ENCODE measurements at regions not wholly inside any gene's neighbourhood (a gene's known extent, or its start where the extent isn't known, plus 50 kb on each side); places are given as distances from the start of the nearest gene placed in this dataset.
"Not testable (repeated sequence)": the region's sequence is repeated elsewhere in the genome, so short reads cannot be mapped to it uniquely, and the experiment has no call there.

GRCh38 chr14:44609201-44609600 is 102.1 kb upstream of the FSCB start:
- Histone ChIP-seq H3K79me2 (ENCODE audit: control insufficient read depth, low read length) (no peaks in the 10 kb centered on the region), H3F3A (ENCODE audit: control insufficient read depth, insufficient read depth) (no peaks in the 10 kb centered on the region), H3K27me3 (ENCODE audit: control insufficient read depth, low read length) (no peaks in the 10 kb centered on the region), H3K9me3 (ENCODE audit: control insufficient read depth, insufficient read depth, low read length) (no peaks in the 10 kb centered on the region), H3K4me3 (ENCODE audit: low read length) (no peak overlapping the region), H3K36me3 (ENCODE audit: control insufficient read depth, low read length) (no peaks in the 10 kb centered on the region), H3K4me1 (ENCODE audit: control insufficient read depth, low read length) (no peaks in the 10 kb centered on the region), H3K9me2 (replicated peaks; ENCODE audit: control insufficient read depth, low read length) (no peaks in the 10 kb centered on the region), H4K20me1 (ENCODE audit: control insufficient read depth, insufficient read depth, low read depth, low read length) (no peaks in the 10 kb centered on the region), H3K4me2 (ENCODE audit: low read length) (no peak overlapping the region), H3K27ac (ENCODE audit: low read depth, low read length) (no peak overlapping the region)
- no peak for TF ChIP-seq CTCF (IDR thresholded peaks at IDR 0.05; ENCODE audit: low read depth, low read length, poor library complexity, severe bottlenecking)
- no peak for TF ChIP-seq EZH2phosphoT487 (IDR thresholded peaks at IDR 0.05; ENCODE audit: borderline replicate concordance, low read length)

- Histone ChIP-seq H3K4me1 (ENCODE audit: control insufficient read depth, low read length) (no peaks in the 10 kb centered on the region), H4K20me1 (ENCODE audit: control insufficient read depth, insufficient read depth, low read depth, low read length) (no peaks in the 10 kb centered on the region), H3K36me3 (ENCODE audit: control insufficient read depth, low read length) (no peaks in the 10 kb centered on the region), H3K79me2 (ENCODE audit: control insufficient read depth, low read length) (no peaks in the 10 kb centered on the region), H3K27me3 (ENCODE audit: control insufficient read depth, low read length) (no peaks in the 10 kb centered on the region), H3K27ac (ENCODE audit: low read depth, low read length) (no peak overlapping the region), H3K4me3 (ENCODE audit: low read length) (no peak overlapping the region), H3F3A (ENCODE audit: control insufficient read depth, insufficient read depth) (no peaks in the 10 kb centered on the region), H3K9me3 (ENCODE audit: control insufficient read depth, insufficient read depth, low read length) (no peaks in the 10 kb centered on the region), H3K4me2 (ENCODE audit: low read length) (no peak overlapping the region), H3K9me2 (replicated peaks; ENCODE audit: control insufficient read depth, low read length) (no peaks in the 10 kb centered on the region)
- TF ChIP-seq EZH2phosphoT487 (IDR thresholded peaks at IDR 0.05; ENCODE audit: borderline replicate concordance, low read length) (no peak), CTCF (IDR thresholded peaks at IDR 0.05; ENCODE audit: low read depth, low read length, poor library complexity, severe bottlenecking) (no peak)
Measured at GRCh38 chr14:44607701-44608100, 100.6 kb upstream of the FSCB start.

DNA sequence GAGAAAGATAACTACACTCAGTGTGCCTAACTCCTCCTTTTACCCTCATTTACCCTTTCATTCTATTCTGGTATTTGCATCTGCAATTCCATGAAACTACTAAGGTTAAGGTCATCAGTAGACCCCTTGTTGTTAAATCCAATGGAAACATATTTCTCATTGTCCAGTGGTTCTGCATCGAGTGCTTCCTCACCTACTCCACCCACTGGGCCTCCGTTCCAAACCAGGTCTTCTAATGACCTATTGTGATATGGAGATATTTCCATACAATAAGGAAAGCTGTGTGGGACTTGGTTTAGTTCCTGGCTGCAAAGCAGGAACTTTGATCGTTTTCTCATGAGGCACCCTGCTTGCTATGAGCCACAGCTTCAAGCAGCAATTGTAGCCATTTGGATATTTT is 99.5 kb upstream of the FSCB start:
- Histone ChIP-seq H3K4me2 (ENCODE audit: low read length) (no peak overlapping the region), H3K27me3 (ENCODE audit: control insufficient read depth, low read length) (no peaks in the 10 kb centered on the region), H3K27ac (ENCODE audit: low read depth, low read length) (no peak overlapping the region), H3K9me3 (ENCODE audit: control insufficient read depth, insufficient read depth, low read length) (no peaks in the 10 kb centered on the region), H3K79me2 (ENCODE audit: control insufficient read depth, low read length) (no peaks in the 10 kb centered on the region), H3K9me2 (replicated peaks; ENCODE audit: control insufficient read depth, low read length) (no peaks in the 10 kb centered on the region), H4K20me1 (ENCODE audit: control insufficient read depth, insufficient read depth, low read depth, low read length) (no peaks in the 10 kb centered on the region), H3K4me1 (ENCODE audit: control insufficient read depth, low read length) (no peaks in the 10 kb centered on the region), H3F3A (ENCODE audit: control insufficient read depth, insufficient read depth) (no peaks in the 10 kb centered on the region), H3K36me3 (ENCODE audit: control insufficient read depth, low read length) (no peaks in the 10 kb centered on the region), H3K4me3 (ENCODE audit: low read length) (no peak overlapping the region)
- TF ChIP-seq CTCF (IDR thresholded peaks at IDR 0.05; ENCODE audit: low read depth, low read length, poor library complexity, severe bottlenecking): no peak
- TF ChIP-seq EZH2phosphoT487 (IDR thresholded peaks at IDR 0.05; ENCODE audit: borderline replicate concordance, low read length): no peak

DNA sequence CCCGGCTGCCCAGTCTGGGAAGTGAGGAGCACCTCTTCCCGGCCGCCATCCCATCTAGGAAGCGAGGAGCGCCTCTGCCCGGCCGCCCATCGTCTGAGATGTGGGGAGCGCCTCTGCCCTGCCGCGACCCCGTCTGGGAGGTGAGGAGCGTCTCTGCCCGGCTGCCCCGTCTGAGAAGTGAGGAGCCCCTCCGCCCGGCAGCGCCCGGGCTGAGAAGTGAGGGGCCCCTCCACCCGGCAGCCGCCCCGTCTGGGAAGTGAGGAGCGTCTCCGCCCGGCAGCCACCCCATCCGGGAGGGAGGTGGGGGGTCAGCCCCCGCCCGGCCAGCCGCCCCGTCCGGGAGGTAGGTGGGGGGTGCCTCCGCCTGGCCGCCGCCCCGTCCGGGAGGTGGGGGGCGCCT is 94.2 kb upstream of the FSCB start:
- H3K27ac ChIP-seq (ENCODE audit: low read depth, low read length); H3K79me2 ChIP-seq (ENCODE audit: control insufficient read depth, low read length); H3F3A ChIP-seq (ENCODE audit: control insufficient read depth, insufficient read depth); H3K27me3 ChIP-seq (ENCODE audit: control insufficient read depth, low read length); H3K9me3 ChIP-seq (ENCODE audit: control insufficient read depth, insufficient read depth, low read length); H4K20me1 ChIP-seq (ENCODE audit: control insufficient read depth, insufficient read depth, low read depth, low read length); H3K4me2 ChIP-seq (ENCODE audit: low read length); H3K4me1 ChIP-seq (ENCODE audit: control insufficient read depth, low read length); H3K36me3 ChIP-seq (ENCODE audit: control insufficient read depth, low read length); H3K4me3 ChIP-seq (ENCODE audit: low read length); H3K9me2 ChIP-seq (replicated peaks; ENCODE audit: control insufficient read depth, low read length): not testable (repeated sequence)

Data from DOHH2 (cell line).